ENCODE measurements at regions not wholly inside any gene's neighbourhood (a gene's known extent, or its start where the extent isn't known, plus 50 kb on each side); places are given as distances from the start of the nearest gene placed in this dataset.

DNA sequence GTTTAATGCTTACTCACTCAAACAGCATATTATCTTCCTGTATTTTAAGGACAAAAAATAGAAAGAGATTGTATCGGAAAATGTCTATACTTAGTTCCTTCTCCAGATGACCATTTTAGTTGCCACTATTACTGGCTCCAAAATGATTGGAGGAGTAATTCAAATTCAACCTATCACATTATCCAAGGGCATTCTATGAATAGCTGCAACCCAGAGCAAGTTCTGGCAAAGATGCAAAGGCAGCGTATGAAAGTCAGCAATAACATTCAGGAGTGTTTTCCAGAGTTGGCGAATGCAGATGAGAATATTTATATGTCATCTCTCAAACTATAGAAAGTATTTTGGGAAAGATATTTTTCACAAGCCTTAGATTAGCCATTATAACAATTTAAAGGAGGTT lies 389.8 kb upstream of the ADGRL2 start:
- Histone ChIP-seq H3K27ac (ENCODE audit: extremely low read length, insufficient read depth, low read length) (no peak overlapping the region), H2AFZ (ENCODE audit: low read length) (no peak overlapping the region), H3K4me2 (ENCODE audit: low read depth, low read length) (no peak overlapping the region), H3K4me1 (ENCODE audit: insufficient read depth, low read length) (no peaks in the 10 kb centered on the region), H3K9me3 (ENCODE audit: low read length) (peaks cover 18% of the 10 kb centered on the region; the same call in 1 of the 2 replicates), H3K27me3 (ENCODE audit: control insufficient read depth in 1 of 2, insufficient read depth in 2 of 2, low read length in 2 of 2) (no peaks in the 10 kb centered on the region), H3K79me2 (ENCODE audit: insufficient read depth, low read length) (no peaks in the 10 kb centered on the region), H3K4me3 (replicated peaks in 1 of 3; ENCODE audit: insufficient read depth in 1 of 3, low read depth in 2 of 3, low read length in 3 of 3) (no peak overlapping the region), H4K20me1 (ENCODE audit: insufficient read depth, low read length) (no peaks in the 10 kb centered on the region), H3K36me3 (replicated peaks in 1 of 2; ENCODE audit: control insufficient read depth in 1 of 2, insufficient read depth in 2 of 2, low read length in 2 of 2) (no peaks in the 10 kb centered on the region), H3K9ac (ENCODE audit: insufficient read depth, low read depth, low read length) (no peak overlapping the region)
- FAIRE-seq = no peak
- BruUV-seq (replicated peaks) = no TSS peak
- DNase-seq (ENCODE audit: low spot score) = no peak
- POLR2A ChIA-PET = no interaction called here
- 8% methylated on average over 3 of the region's 3 CpGs for WGBS (ENCODE audit: low lambda C conversion rate)
- in situ Hi-C loops (cut with HindIII; ENCODE audit: extremely low pct_ligation_motif_present, low pct_unique_long_range_greater_than_20kb) = no loop called here
- ATAC-seq = no peak
- TF ChIP-seq WIZ (CRISPR knock-in tag; IDR thresholded peaks at IDR 0.05) (no peak), ZNF766 (CRISPR knock-in tag; IDR thresholded peaks at IDR 0.05; ENCODE audit: borderline replicate concordance) (no peak), ZNF598 (CRISPR knock-in tag; IDR thresholded peaks at IDR 0.05; ENCODE audit: borderline replicate concordance) (no peak), SATB2 (CRISPR knock-in tag; IDR thresholded peaks at IDR 0.05) (no peak), FOSL2 (CRISPR knock-in tag; IDR thresholded peaks at IDR 0.05) (no peak), GLMP (CRISPR knock-in tag; IDR thresholded peaks at IDR 0.05; ENCODE audit: borderline replicate concordance) (no peak), ELF1 (CRISPR knock-in tag; IDR thresholded peaks at IDR 0.05) (no peak), GATAD2A (CRISPR knock-in tag; IDR thresholded peaks at IDR 0.05) (no peak), ZNF451 (CRISPR knock-in tag; IDR thresholded peaks at IDR 0.05) (no peak), POLR2G (IDR thresholded peaks at IDR 0.05; ENCODE audit: low read depth, low read length) (no peak), ZNF20 (CRISPR knock-in tag; IDR thresholded peaks at IDR 0.05) (no peak), ZNF572 (CRISPR knock-in tag; IDR thresholded peaks at IDR 0.05) (no peak), MAFK (conservative IDR thresholded peaks at IDR 0.05 in 1 of 2, IDR thresholded peaks at IDR 0.05 in 1 of 2; ENCODE audit: low read length in 2 of 2) (no peak), SMAD3 (CRISPR knock-in tag; IDR thresholded peaks at IDR 0.05) (no peak), DZIP1 (CRISPR knock-in tag; IDR thresholded peaks at IDR 0.05) (no peak), ZFP82 (CRISPR knock-in tag; IDR thresholded peaks at IDR 0.05; ENCODE audit: borderline replicate concordance) (no peak), ZBTB3 (CRISPR knock-in tag; IDR thresholded peaks at IDR 0.05; ENCODE audit: borderline replicate concordance, low read depth) (no peak)
- TF ChIP-seq, protein P1, sequence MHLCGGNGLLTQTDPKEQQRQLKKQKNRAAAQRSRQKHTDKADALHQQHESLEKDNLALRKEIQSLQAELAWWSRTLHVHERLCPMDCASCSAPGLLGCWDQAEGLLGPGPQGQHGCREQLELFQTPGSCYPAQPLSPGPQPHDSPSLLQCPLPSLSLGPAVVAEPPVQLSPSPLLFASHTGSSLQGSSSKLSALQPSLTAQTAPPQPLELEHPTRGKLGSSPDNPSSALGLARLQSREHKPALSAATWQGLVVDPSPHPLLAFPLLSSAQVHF (CRISPR knock-in tag; IDR thresholded peaks at IDR 0.05) = no peak
- CTCF ChIA-PET (ENCODE audit: low intra/inter-chr PET ratio, low total read pairs) = no interaction called here
- intact Hi-C loops (cut with micrococcal nuclease; ENCODE audit: unreplicated experiment) = no loop called here

Measured in HepG2 (cell line).